RWPE1 (cell line): ENCODE measurements at regions not wholly inside any gene's neighbourhood (a gene's known extent, or its start where the extent isn't known, plus 50 kb on each side); places are given as distances from the start of the nearest gene placed in this dataset.

Experiments used
- CTCF ChIA-PET: fragments of 350-600 bp; sonication (Branson Sonifier 250); formaldehyde crosslinking; extraction: SDS; loops from one replicate; lab custom pipeline; 2021; lab: Yijun Ruan, JAX
- POLR2A ChIA-PET: fragments of 400-600 bp; formaldehyde crosslinking; extraction: SDS; loops from one replicate; lab custom pipeline; 2020; ENCODE audit warnings: antibody characterized with exemption; ENCODE audit not compliant: low non-redundant PET; lab: Yijun Ruan, JAX
- DNase-seq: peaks from one replicate; pipeline ENCODE4 v3.0.0; 2012; ENCODE audit warnings: low spot score
- H3K27ac ChIP-seq: fragments of 450-650 bp; 2 replicates; pipeline ENCODE4 v1.5.1; 2017
- TF ChIP-seq, protein P1 (sequence below): fragments of 450-650 bp; conservative IDR thresholded peaks from 2 replicates; pipeline ENCODE4 v1.5.1; 2017; ENCODE audit warnings: low read depth, mild to moderate bottlenecking

DNA sequence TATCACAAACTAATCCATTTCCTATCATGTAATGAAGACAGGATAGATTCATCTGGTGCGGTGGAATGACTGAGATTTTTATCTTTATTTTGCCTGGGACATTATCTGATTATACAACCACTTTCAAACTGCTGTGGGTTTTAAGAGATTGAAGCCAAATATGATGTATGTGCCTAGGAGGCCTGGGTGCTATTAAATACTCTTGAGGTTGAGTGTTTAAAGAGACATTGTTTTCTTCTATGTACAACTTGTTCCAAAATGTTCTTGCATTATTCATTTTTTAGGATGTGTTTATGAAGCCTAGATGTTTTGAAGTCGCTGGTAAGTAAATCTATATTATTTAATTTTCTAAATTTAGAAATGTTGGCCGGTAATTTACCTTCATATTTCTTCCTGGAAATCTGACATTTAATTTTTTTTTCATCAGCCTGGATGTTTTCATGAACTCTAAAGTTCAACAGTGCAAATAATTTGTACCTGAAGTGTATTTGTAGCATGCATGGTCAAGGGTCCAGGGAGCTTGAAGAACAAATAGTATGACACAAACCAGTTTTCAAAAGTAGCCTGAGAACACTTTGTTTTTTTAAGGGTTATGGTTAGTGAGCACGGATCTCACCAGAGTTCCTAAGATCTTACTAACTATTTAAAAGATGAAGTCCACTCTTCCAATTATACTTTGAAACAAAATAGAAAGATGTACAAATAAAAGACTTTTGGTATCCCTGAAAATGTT lies 72.8 kb upstream of the ATP8A1 start:
- TF ChIP-seq, protein P1, sequence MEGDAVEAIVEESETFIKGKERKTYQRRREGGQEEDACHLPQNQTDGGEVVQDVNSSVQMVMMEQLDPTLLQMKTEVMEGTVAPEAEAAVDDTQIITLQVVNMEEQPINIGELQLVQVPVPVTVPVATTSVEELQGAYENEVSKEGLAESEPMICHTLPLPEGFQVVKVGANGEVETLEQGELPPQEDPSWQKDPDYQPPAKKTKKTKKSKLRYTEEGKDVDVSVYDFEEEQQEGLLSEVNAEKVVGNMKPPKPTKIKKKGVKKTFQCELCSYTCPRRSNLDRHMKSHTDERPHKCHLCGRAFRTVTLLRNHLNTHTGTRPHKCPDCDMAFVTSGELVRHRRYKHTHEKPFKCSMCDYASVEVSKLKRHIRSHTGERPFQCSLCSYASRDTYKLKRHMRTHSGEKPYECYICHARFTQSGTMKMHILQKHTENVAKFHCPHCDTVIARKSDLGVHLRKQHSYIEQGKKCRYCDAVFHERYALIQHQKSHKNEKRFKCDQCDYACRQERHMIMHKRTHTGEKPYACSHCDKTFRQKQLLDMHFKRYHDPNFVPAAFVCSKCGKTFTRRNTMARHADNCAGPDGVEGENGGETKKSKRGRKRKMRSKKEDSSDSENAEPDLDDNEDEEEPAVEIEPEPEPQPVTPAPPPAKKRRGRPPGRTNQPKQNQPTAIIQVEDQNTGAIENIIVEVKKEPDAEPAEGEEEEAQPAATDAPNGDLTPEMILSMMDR, result no peak
- no peak for DNase-seq
- POLR2A ChIA-PET, result no interaction called here
- CTCF ChIA-PET, result interaction anchor here (0.6 kb wide), 1 partner anchor 847 kb away, joined by 3 read pairs; no protein-coding TSS in a partner anchor
- H3K27ac ChIP-seq, result no peak overlapping the region

DNA sequence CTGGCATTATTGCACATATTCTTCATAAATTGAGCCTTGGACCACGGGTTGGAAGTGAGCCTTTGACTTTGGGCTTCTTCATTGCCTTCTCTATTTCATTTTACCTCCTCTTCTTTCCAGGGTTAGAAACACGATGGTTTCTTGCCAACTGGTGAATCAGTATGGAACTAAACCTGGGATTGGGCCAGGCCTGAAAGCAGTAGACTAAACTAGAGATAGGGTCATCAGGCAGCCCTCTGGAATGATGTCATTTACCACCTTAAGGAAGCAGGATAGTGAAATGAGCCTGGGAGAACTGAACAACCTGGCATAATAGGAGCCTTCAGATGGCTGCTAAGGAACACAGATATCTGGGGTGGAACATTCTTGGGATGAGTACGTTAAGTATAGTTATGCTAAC lies 67.5 kb upstream of the ATP8A1 start:
- no peak overlapping the region for H3K27ac ChIP-seq
- ChIA-PET POLR2A (no interaction called here), CTCF (no interaction called here)
- TF ChIP-seq, protein P1, result no peak
- DNase-seq, result no peak

DNA sequence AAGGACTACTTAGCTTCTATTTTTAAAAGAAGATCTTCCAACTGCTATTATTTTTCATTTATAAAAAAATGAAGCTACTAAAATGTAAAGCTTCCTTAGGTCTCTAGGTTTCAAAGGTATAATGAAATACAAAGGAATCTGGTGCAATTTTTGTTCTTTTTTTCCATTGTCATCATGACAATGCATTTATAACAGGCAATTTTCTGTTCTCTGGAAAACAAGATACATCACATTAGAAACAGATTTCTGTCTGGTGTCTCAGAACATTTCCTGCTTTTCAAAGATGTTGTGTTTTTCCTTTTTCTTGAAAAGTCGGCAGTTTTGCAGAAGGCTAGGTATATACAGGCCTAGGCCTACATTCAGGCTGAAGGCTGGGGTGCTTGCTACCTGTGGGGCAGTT lies 63.6 kb upstream of the ATP8A1 start:
- POLR2A ChIA-PET, result no interaction called here
- TF ChIP-seq, protein P1, result no peak
- no peak for DNase-seq
- CTCF ChIA-PET, result no interaction called here
- no peak overlapping the region for H3K27ac ChIP-seq

DNA sequence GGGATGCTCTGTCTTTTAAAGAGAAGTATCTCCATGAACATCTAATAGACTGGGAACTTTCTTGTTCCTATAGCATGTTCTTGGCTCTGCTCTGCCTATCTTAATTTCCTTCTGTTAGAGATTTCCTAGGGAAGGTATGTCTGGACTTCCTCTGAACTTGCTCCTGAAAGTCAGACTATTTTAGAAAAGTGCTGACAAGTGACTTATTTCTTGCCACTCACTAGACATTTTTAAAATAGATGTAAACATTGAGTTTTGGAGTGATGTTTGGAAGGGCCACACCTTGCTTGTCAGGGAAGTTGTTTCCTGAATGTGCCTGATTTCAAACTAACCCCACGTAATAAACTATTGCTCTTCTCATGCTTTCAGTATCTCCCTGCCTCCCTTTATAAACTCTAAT lies 62.4 kb upstream of the ATP8A1 start:
- DNase-seq, result no peak
- TF ChIP-seq, protein P1, result no peak
- POLR2A ChIA-PET, result no interaction called here
- CTCF ChIA-PET, result no interaction called here
- no peak overlapping the region for H3K27ac ChIP-seq

- TF ChIP-seq, protein P1, result no peak
- POLR2A ChIA-PET, result no interaction called here
- H3K27ac ChIP-seq, result no peak overlapping the region
- CTCF ChIA-PET, result no interaction called here
- no peak for DNase-seq
Measured at GRCh38 chr4:42718336-42718735, 61.4 kb upstream of the ATP8A1 start.

GRCh38 chr4:42716996-42717395 lies 60.1 kb upstream of the ATP8A1 start:
- TF ChIP-seq, protein P1, result no peak
- POLR2A ChIA-PET, result no interaction called here
- CTCF ChIA-PET, result no interaction called here
- H3K27ac ChIP-seq, result no peak overlapping the region
- no peak for DNase-seq
